ENCODE measurements at regions not wholly inside any gene's neighbourhood (a gene's known extent, or its start where the extent isn't known, plus 50 kb on each side); places are given as distances from the start of the nearest gene placed in this dataset.

GRCh38 chr4:26192899-26193869 is 127.6 kb upstream of the RBPJ start:
- BruUV-seq (replicated peaks), result no TSS peak
- Histone ChIP-seq H3K9me3 (ENCODE audit: control insufficient read depth, insufficient read depth, low read depth, low read length) (no peaks in the 10 kb centered on the region), H3K36me3 (ENCODE audit: control insufficient read depth, insufficient read depth, low read length) (no peaks in the 10 kb centered on the region), H3K4me3 (ENCODE audit: low read depth in 2 of 2, low read length in 2 of 2) (no peak overlapping the region), H3K27ac (ENCODE audit: low read length) (no peak overlapping the region), H3K4me1 (ENCODE audit: control insufficient read depth, insufficient read depth, low read length) (peaks cover 8% of the 10 kb centered on the region), H3K27me3 (ENCODE audit: control insufficient read depth, insufficient read depth, low read length) (no peaks in the 10 kb centered on the region)
- ChIA-PET POLR2A (no interaction called here), CTCF (no interaction called here)
- intact Hi-C loops (cut with micrococcal nuclease; ENCODE audit: unreplicated experiment), result no loop called here
- in situ Hi-C loops (cut with HindIII; ENCODE audit: low pct_unique_long_range_greater_than_20kb, low sequenced_read_pairs), result no loop called here
- no peak for ATAC-seq
- no peak for DNase-seq (ENCODE audit: low read depth, low spot score)
- TF ChIP-seq REST (IDR thresholded peaks at IDR 0.05; ENCODE audit: insufficient read depth in 1 of 2, low read depth in 2 of 2, low read length in 1 of 2) (no peak), CTCF (IDR thresholded peaks at IDR 0.05) (0 out of 2 replicates have a peak, but pooled peaks have one; percentile 3)

- CTCF ChIA-PET, result no interaction called here
Measured at GRCh38 chr4:26194764-26195163, 126.0 kb upstream of the RBPJ start.

More at GRCh38 chr4:26194764-26195163, 126.0 kb upstream of the RBPJ start:
- intact Hi-C loops (cut with micrococcal nuclease; ENCODE audit: unreplicated experiment) (no loop called here), in situ Hi-C loops (cut with HindIII; ENCODE audit: low pct_unique_long_range_greater_than_20kb, low sequenced_read_pairs) (no loop called here)
- Histone ChIP-seq H3K36me3 (ENCODE audit: control insufficient read depth, insufficient read depth, low read length) (no peaks in the 10 kb centered on the region), H3K27me3 (ENCODE audit: control insufficient read depth, insufficient read depth, low read length) (no peaks in the 10 kb centered on the region), H3K4me1 (ENCODE audit: control insufficient read depth, insufficient read depth, low read length) (peaks cover 8% of the 10 kb centered on the region), H3K27ac (ENCODE audit: low read length) (no peak overlapping the region), H3K9me3 (ENCODE audit: control insufficient read depth, insufficient read depth, low read depth, low read length) (no peaks in the 10 kb centered on the region), H3K4me3 (ENCODE audit: low read depth in 2 of 2, low read length in 2 of 2) (no peak overlapping the region)
- no peak for ATAC-seq
- no TSS peak for BruUV-seq (replicated peaks)
- no peak for DNase-seq (ENCODE audit: low read depth, low spot score)
- POLR2A ChIA-PET, result no interaction called here
- TF ChIP-seq POLR2AphosphoS5 (IDR thresholded peaks at IDR 0.05; ENCODE audit: low read depth, low read length) (no peak), REST (IDR thresholded peaks at IDR 0.05; ENCODE audit: insufficient read depth in 1 of 2, low read depth in 2 of 2, low read length in 1 of 2) (no peak), SIN3A (IDR thresholded peaks at IDR 0.05; ENCODE audit: borderline replicate concordance, insufficient read depth, low read depth, low read length) (no peak), CTCF (IDR thresholded peaks at IDR 0.05) (no peak), TCF7L2 (IDR thresholded peaks at IDR 0.05; ENCODE audit: low read depth, low read length) (no peak)

Data from Panc1 (cell line).